HUES6 (cell line): ENCODE measurements at regions not wholly inside any gene's neighbourhood (a gene's known extent, or its start where the extent isn't known, plus 50 kb on each side); places are given as distances from the start of the nearest gene placed in this dataset.

ENCODE experiments used
- H3K27ac ChIP-seq: 2 replicates; pipeline ENCODE4 v1.7.0; 2013; ENCODE audit warnings: low read depth, mild to moderate bottlenecking, low read length, inconsistent platforms
- H3K27me3 ChIP-seq: 2 replicates; pipeline ENCODE4 v1.6.1; 2013; ENCODE audit warnings: low read length; ENCODE audit not compliant: control insufficient read depth, insufficient read depth
- H3K36me3 ChIP-seq: 2 replicates; pipeline ENCODE4 v1.6.1; 2013; ENCODE audit warnings: low read length; ENCODE audit not compliant: control insufficient read depth, insufficient read depth
- H3K4me1 ChIP-seq: 2 replicates; pipeline ENCODE4 v1.6.1; 2013; ENCODE audit warnings: low read length; ENCODE audit not compliant: control insufficient read depth, insufficient read depth
- H3K4me3 ChIP-seq: 2 replicates; pipeline ENCODE4 v1.5.1; 2013; ENCODE audit warnings: low read depth, low read length
- H3K9ac ChIP-seq: one replicate; pipeline ENCODE4 v1.6.1; 2013; ENCODE audit warnings: mild to moderate bottlenecking, low read length
- H3K9me3 ChIP-seq: 2 replicates; pipeline ENCODE4 v1.6.1; 2013; ENCODE audit warnings: low read depth, low read length; ENCODE audit not compliant: control insufficient read depth, insufficient read depth

DNA sequence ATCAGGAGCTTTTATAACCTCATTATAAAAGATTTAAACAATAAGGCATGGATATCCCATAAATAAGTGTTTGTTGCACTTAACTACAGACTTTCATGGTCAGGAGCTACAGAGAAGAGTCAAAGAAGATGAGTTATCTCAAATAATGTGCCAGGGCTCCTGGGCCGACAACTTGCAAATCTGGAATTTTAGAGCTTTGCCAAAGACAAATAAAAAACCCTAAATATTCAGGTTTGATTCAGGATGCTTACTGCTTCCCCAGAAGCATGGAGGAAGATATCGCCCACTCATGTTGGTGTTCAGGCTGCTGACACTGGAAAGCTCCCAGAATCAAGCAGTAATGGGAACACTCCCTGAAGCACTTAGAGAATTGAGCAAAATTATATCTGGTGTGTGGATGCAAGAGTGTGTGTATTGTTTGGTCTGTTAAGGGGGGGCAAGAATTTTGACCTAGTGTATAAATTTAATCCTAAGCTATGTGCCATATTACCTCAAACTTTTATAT lies 176.9 kb upstream of the ESRRG start:
- Histone ChIP-seq H3K36me3 (no peaks in the 10 kb centered on the region), H3K27me3 (no peaks in the 10 kb centered on the region), H3K9me3 (no peaks in the 10 kb centered on the region), H3K4me1 (peaks cover 11% of the 10 kb centered on the region; the same call in 1 of the 2 replicates), H3K4me3 (no peak overlapping the region), H3K27ac (no peak overlapping the region), H3K9ac (no peak overlapping the region)

- Histone ChIP-seq H3K4me1 (peaks cover 5% of the 10 kb centered on the region), H3K27ac (no peak overlapping the region), H3K9me3 (no peaks in the 10 kb centered on the region), H3K4me3 (no peak overlapping the region), H3K9ac (no peak overlapping the region), H3K27me3 (no peaks in the 10 kb centered on the region), H3K36me3 (no peaks in the 10 kb centered on the region)
Measured at GRCh38 chr1:216898801-216899200, 175.6 kb upstream of the ESRRG start.

DNA sequence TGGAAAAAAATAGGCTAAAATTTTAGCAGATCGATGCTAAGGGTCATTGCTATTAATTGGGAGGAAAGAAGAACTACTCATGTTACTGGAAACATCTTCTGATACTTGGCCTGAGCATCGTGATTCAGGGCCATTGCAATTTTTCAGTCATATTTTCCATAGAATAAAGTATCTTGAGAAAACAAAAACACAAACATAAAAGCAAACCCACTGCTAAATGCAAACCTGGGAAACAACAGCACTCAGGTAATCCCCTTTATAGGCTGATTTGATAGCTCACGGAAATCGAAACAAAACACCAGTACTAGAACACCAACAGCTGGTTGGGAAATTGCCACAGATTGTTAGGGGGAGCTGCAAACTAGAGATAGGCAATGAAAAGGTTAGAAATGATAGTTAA lies 172.9 kb upstream of the ESRRG start:
- Histone ChIP-seq H3K9me3 (no peaks in the 10 kb centered on the region), H3K27ac (no peak overlapping the region), H3K9ac (no peak overlapping the region), H3K4me3 (no peak overlapping the region), H3K36me3 (no peaks in the 10 kb centered on the region), H3K4me1 (peaks cover 5% of the 10 kb centered on the region; the same call in 1 of the 2 replicates), H3K27me3 (no peaks in the 10 kb centered on the region)

DNA sequence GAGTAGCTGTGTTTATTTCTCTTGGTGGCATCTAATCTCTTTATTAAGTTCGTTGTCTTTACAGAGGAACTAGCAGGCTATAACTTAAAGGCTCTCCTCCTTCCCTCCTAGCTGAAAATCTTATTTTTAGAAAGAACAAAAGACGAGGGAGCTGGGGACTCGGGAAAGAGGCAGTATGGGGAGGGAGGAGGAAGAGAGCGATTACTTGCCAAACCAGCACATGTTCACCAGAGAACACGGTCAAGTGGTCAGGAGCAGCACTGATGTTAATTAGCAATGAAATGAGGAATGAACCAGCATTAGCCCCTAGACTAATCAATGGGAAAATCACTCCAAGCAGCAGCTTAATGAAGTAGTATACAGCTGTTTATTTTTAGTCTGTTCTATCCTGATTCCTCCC lies 171.3 kb upstream of the ESRRG start:
- H3K36me3 ChIP-seq, result no peaks in the 10 kb centered on the region
- no peaks in the 10 kb centered on the region for H3K9me3 ChIP-seq
- H3K9ac ChIP-seq, result no peak overlapping the region
- H3K27me3 ChIP-seq, result no peaks in the 10 kb centered on the region
- H3K4me1 ChIP-seq, result peaks cover 5% of the 10 kb centered on the region; the same call in 1 of the 2 replicates
- no peak overlapping the region for H3K27ac ChIP-seq
- no peak overlapping the region for H3K4me3 ChIP-seq

GRCh38 chr1:216892581-216893160 lies 169.4 kb upstream of the ESRRG start:
- H3K9ac ChIP-seq, result no peak overlapping the region
- no peaks in the 10 kb centered on the region for H3K9me3 ChIP-seq
- no peak overlapping the region for H3K27ac ChIP-seq
- H3K36me3 ChIP-seq, result no peaks in the 10 kb centered on the region
- H3K4me3 ChIP-seq, result no peak overlapping the region
- H3K4me1 ChIP-seq, result peaks cover 14% of the 10 kb centered on the region
- no peaks in the 10 kb centered on the region for H3K27me3 ChIP-seq

DNA sequence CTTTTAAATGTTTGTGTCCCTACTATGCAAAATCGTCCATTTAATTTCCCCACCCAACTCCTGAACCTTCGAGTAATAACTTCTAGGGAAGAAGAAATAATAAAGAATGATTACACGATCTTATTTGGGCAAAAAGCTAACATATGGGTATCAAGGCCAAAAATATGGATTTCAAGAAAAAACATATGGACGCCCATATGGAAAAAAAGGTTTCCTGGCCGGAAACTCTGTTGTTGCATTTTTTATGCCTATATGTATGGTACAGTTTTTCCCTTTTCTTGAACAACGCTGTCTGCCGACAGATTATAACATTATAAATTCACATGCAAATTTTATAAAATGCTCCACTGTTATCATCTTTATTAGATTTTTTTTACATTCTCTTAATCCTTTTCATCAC lies 167.6 kb upstream of the ESRRG start:
- Histone ChIP-seq H3K9me3 (no peaks in the 10 kb centered on the region), H3K4me3 (no peak overlapping the region), H3K27me3 (no peaks in the 10 kb centered on the region), H3K27ac (no peak overlapping the region), H3K36me3 (no peaks in the 10 kb centered on the region), H3K9ac (no peak overlapping the region), H3K4me1 (peaks cover 14% of the 10 kb centered on the region)

DNA sequence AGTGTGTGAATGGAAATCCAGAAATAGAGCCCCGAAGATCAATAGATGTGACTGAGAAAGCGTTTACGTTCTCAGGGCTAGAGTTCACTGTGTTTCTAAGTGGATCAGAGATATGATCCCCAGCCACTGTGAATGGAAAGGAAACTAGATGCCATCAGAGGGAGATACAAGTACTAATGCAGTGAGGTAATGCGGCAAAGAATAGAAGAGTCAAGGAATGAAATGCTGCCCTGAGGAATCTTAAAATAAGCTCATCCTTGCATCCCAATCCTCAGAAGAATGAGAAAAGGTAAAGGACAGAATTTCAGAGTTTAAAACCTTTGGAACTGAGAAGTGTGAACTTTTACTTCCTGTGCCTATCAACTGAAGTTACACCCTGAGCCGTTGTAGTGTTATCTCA lies 165.5 kb upstream of the ESRRG start:
- Histone ChIP-seq H3K4me1 (peaks cover 10% of the 10 kb centered on the region; the same call in 1 of the 2 replicates), H3K4me3 (no peak overlapping the region), H3K9me3 (no peaks in the 10 kb centered on the region), H3K27me3 (no peaks in the 10 kb centered on the region), H3K36me3 (no peaks in the 10 kb centered on the region), H3K9ac (no peak overlapping the region), H3K27ac (no peak overlapping the region)

GRCh38 chr1:216887032-216887431 lies 163.8 kb upstream of the ESRRG start:
- Histone ChIP-seq H3K27ac (no peak overlapping the region), H3K36me3 (no peaks in the 10 kb centered on the region), H3K27me3 (no peaks in the 10 kb centered on the region), H3K9ac (no peak overlapping the region), H3K9me3 (no peaks in the 10 kb centered on the region), H3K4me3 (no peak overlapping the region), H3K4me1 (peaks cover 10% of the 10 kb centered on the region; the same call in 1 of the 2 replicates)

DNA sequence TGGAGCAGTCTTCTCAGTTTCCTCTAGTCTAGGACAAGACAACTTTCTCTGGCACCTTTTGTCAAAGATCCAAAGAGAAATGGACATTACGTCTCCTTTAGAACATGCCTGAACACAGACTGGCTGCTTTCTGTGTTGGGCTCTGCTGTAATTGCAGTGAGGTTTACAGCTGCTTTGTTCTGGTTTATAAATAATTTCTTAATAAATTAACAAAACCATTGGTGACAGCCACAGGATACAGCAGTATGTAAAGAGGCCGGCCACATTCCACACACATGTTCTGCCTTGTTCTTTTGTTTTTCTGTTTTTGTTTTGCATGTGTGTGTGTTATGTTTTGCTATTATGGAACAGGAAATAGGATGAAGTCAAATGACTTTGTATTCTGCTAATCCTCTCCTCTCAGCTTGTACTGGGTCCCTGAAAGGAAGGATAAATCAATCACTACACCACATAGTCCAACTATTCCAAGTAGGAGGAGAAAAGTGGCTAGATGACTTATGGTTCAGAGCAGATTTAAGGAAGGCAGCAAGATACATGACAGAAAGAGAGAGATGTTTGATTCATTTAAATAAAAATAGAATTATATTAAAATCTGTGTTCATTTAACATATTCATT lies 161.5 kb upstream of the ESRRG start:
- Histone ChIP-seq H3K27ac (no peak overlapping the region), H3K36me3 (no peaks in the 10 kb centered on the region), H3K4me1 (peaks cover 10% of the 10 kb centered on the region; the same call in 1 of the 2 replicates), H3K4me3 (no peak overlapping the region), H3K9ac (no peak overlapping the region), H3K9me3 (no peaks in the 10 kb centered on the region), H3K27me3 (no peaks in the 10 kb centered on the region)

GRCh38 chr1:216883518-216883917 lies 160.3 kb upstream of the ESRRG start:
- no peaks in the 10 kb centered on the region for H3K36me3 ChIP-seq
- H3K27ac ChIP-seq, result no peak overlapping the region

GRCh38 chr1:216881695-216882094 lies 158.5 kb upstream of the ESRRG start:
- Histone ChIP-seq H3K4me1 (no peaks in the 10 kb centered on the region), H3K9me3 (no peaks in the 10 kb centered on the region), H3K27ac (no peak overlapping the region), H3K27me3 (no peaks in the 10 kb centered on the region), H3K36me3 (no peaks in the 10 kb centered on the region), H3K9ac (no peak overlapping the region), H3K4me3 (no peak overlapping the region)

More at GRCh38 chr1:216883518-216883917, 160.3 kb upstream of the ESRRG start:
- Histone ChIP-seq H3K4me3 (no peak overlapping the region), H3K9ac (no peak overlapping the region), H3K27me3 (no peaks in the 10 kb centered on the region), H3K9me3 (no peaks in the 10 kb centered on the region), H3K4me1 (peaks cover 3% of the 10 kb centered on the region; the same call in 1 of the 2 replicates)
